ENCODE measurements at regions not wholly inside any gene's neighbourhood (a gene's known extent, or its start where the extent isn't known, plus 50 kb on each side); places are given as distances from the start of the nearest gene placed in this dataset.

- H3K9me3 Mint-ChIP-seq, result no peaks in the 10 kb centered on the region
- CTCF ChIA-PET, result interaction anchor here (0.6 to 6.5 kb wide), 4 partner anchors 100 to 757 kb away, joined by 3 to 58 read pairs (median 4); no protein-coding TSS in a partner anchor
- H3K36me3 Mint-ChIP-seq, result no peaks in the 10 kb centered on the region
- H3K4me1 Mint-ChIP-seq (ENCODE audit: low read depth), result peaks cover 11% of the 10 kb centered on the region
- no peak for DNase-seq
- intact Hi-C loops (cut with micrococcal nuclease), result loop anchor here (10.0 kb wide), 2 partner anchors 396 to 734 kb away; partner anchors contain the start of gene HEBP2
- peaks cover 2% of the 10 kb centered on the region for H3K27me3 Mint-ChIP-seq
- H3K4me3 Mint-ChIP-seq, result no peak overlapping the region
- POLR2A ChIA-PET, result no interaction called here
- H3K27ac Mint-ChIP-seq, result no peak overlapping the region
Observed at GRCh38 chr6:138008791-138009190, 98.4 kb downstream of the PERP start.

GRCh38 chr6:138011413-138011812, 95.8 kb downstream of the PERP start:
- H3K27ac Mint-ChIP-seq, result no peak overlapping the region
- intact Hi-C loops (cut with micrococcal nuclease), result no loop called here
- ChIA-PET POLR2A (no interaction called here), CTCF (no interaction called here)
- no peak overlapping the region for H3K4me3 Mint-ChIP-seq
- H3K36me3 Mint-ChIP-seq, result no peaks in the 10 kb centered on the region
- DNase-seq, result no peak
- no peaks in the 10 kb centered on the region for H3K27me3 Mint-ChIP-seq
- no peaks in the 10 kb centered on the region for H3K4me1 Mint-ChIP-seq (ENCODE audit: low read depth)
- H3K9me3 Mint-ChIP-seq, result no peaks in the 10 kb centered on the region

GRCh38 chr6:138012682-138013081, 94.5 kb downstream of the PERP start:
- Mint-ChIP-seq H3K9me3 (no peaks in the 10 kb centered on the region), H3K36me3 (no peaks in the 10 kb centered on the region), H3K27me3 (no peaks in the 10 kb centered on the region), H3K4me3 (no peak overlapping the region), H3K4me1 (ENCODE audit: low read depth) (no peaks in the 10 kb centered on the region), H3K27ac (no peak overlapping the region)
- no peak for DNase-seq
- POLR2A ChIA-PET, result no interaction called here
- CTCF ChIA-PET, result interaction anchor here (0.9 to 1.4 kb wide), 2 partner anchors 10 to 12 kb away, joined by 4 to 5 read pairs; no protein-coding TSS in a partner anchor
- intact Hi-C loops (cut with micrococcal nuclease), result no loop called here

DNA sequence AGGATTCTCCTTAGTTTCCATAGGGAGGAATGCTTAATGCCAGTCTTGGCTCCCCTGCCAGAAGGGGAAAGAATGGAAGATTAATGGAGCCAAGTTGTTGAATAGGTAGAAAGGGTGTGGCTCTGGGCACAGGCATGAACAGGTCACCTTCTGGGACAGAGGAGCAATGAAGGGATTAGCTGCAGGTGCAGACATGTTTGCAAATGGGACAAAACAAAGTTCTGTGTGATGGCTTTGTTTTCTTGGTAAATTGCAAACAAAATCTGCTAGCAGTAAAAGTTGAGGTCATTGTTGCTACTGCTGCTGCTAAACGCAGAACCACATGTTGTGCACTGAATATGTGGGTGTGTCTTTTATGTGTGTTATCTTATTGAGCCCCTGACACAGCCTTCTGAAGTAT, 93.3 kb downstream of the PERP start:
- H3K27ac Mint-ChIP-seq, result no peak overlapping the region
- POLR2A ChIA-PET, result no interaction called here
- intact Hi-C loops (cut with micrococcal nuclease), result no loop called here
- H3K4me1 Mint-ChIP-seq (ENCODE audit: low read depth), result no peaks in the 10 kb centered on the region
- no peaks in the 10 kb centered on the region for H3K27me3 Mint-ChIP-seq
- DNase-seq, result no peak
- H3K36me3 Mint-ChIP-seq, result no peaks in the 10 kb centered on the region
- H3K4me3 Mint-ChIP-seq, result no peak overlapping the region
- CTCF ChIA-PET, result no interaction called here
- no peaks in the 10 kb centered on the region for H3K9me3 Mint-ChIP-seq

- POLR2A ChIA-PET, result no interaction called here
Observed at GRCh38 chr6:138017166-138017757, 90.0 kb downstream of the PERP start.

GRCh38 chr6:138018297-138018696, 88.9 kb downstream of the PERP start:
- CTCF ChIA-PET, result no interaction called here

More at GRCh38 chr6:138017166-138017757, 90.0 kb downstream of the PERP start:
- H3K9me3 Mint-ChIP-seq, result no peaks in the 10 kb centered on the region
- CTCF ChIA-PET, result interaction anchor here (1.9 kb wide), 1 partner anchor 10 kb away, joined by 14 read pairs; no protein-coding TSS in a partner anchor
- H3K4me1 Mint-ChIP-seq (ENCODE audit: low read depth), result no peaks in the 10 kb centered on the region
- H3K27me3 Mint-ChIP-seq, result no peaks in the 10 kb centered on the region
- no peak for DNase-seq
- intact Hi-C loops (cut with micrococcal nuclease), result no loop called here
- no peaks in the 10 kb centered on the region for H3K36me3 Mint-ChIP-seq
- no peak overlapping the region for H3K27ac Mint-ChIP-seq
- H3K4me3 Mint-ChIP-seq, result no peak overlapping the region

GRCh38 chr6:138025528-138025978, 81.7 kb downstream of the PERP start:
- no peak for DNase-seq
- intact Hi-C loops (cut with micrococcal nuclease), result no loop called here
- Mint-ChIP-seq H3K4me3 (no peak overlapping the region), H3K9me3 (no peaks in the 10 kb centered on the region), H3K36me3 (no peaks in the 10 kb centered on the region), H3K27ac (no peak overlapping the region), H3K4me1 (ENCODE audit: low read depth) (no peaks in the 10 kb centered on the region), H3K27me3 (peaks cover 6% of the 10 kb centered on the region)
- ChIA-PET CTCF (interaction anchor here (1.2 kb wide), 1 partner anchor 24 kb away, joined by 3 read pairs; no protein-coding TSS in a partner anchor), POLR2A (no interaction called here)

More at GRCh38 chr6:138018297-138018696, 88.9 kb downstream of the PERP start:
- POLR2A ChIA-PET, result no interaction called here
- no peak overlapping the region for H3K4me3 Mint-ChIP-seq
- H3K27me3 Mint-ChIP-seq, result no peaks in the 10 kb centered on the region
- no peaks in the 10 kb centered on the region for H3K36me3 Mint-ChIP-seq
- no peaks in the 10 kb centered on the region for H3K4me1 Mint-ChIP-seq (ENCODE audit: low read depth)
- no peak overlapping the region for H3K27ac Mint-ChIP-seq
- H3K9me3 Mint-ChIP-seq, result no peaks in the 10 kb centered on the region
- no peak for DNase-seq
- intact Hi-C loops (cut with micrococcal nuclease), result no loop called here

DNA sequence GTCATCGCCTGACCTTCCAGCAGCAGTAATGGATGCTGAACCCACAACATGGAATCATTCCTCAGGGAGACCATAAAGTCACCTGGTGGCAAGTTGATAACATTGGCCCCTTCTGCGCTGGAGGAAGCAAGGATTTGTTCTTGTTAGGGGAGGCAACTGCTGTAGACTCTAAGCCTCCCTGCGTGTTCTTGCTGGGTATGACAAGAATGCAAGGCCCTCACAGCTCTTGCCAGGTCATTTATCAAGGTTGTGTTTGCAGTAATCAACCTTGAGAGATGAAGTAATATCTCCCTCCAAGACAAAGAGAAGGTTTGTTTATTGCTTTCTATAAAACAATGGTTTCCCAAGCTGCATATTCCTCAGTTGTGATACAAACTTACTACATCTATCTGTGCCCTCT, 80.9 kb downstream of the PERP start:
- H3K9me3 Mint-ChIP-seq, result no peaks in the 10 kb centered on the region
- ChIA-PET CTCF (no interaction called here), POLR2A (no interaction called here)
- peaks cover 6% of the 10 kb centered on the region for H3K27me3 Mint-ChIP-seq
- no peak overlapping the region for H3K27ac Mint-ChIP-seq
- H3K36me3 Mint-ChIP-seq, result no peaks in the 10 kb centered on the region
- DNase-seq, result no peak
- intact Hi-C loops (cut with micrococcal nuclease), result no loop called here
- H3K4me3 Mint-ChIP-seq, result no peak overlapping the region
- H3K4me1 Mint-ChIP-seq (ENCODE audit: low read depth), result no peaks in the 10 kb centered on the region

DNA sequence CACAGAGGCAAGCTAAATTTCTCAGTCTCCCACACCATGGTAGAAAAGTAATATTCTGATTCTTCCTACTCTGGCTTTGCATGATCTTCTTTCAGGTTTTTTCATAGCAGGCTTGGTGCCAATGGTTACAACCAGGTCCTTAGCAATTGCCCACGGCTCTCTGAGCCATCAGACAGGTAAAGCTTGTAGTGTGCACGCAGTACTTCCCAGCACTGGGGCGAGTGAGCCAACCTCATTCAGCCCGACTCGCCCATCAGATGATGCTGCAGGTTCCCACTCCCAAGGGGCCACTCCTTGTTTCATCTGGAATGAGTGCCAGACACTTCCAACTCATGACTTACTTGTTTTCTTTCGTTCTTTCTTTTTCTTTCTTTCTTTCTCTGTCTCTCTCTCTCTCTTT, 78.3 kb downstream of the PERP start:
- ChIA-PET POLR2A (no interaction called here), CTCF (no interaction called here)
- H3K27me3 Mint-ChIP-seq, result peaks cover 6% of the 10 kb centered on the region
- no peaks in the 10 kb centered on the region for H3K9me3 Mint-ChIP-seq
- intact Hi-C loops (cut with micrococcal nuclease), result no loop called here
- no peaks in the 10 kb centered on the region for H3K4me1 Mint-ChIP-seq (ENCODE audit: low read depth)
- DNase-seq, result no peak
- no peak overlapping the region for H3K4me3 Mint-ChIP-seq
- no peak overlapping the region for H3K27ac Mint-ChIP-seq
- no peaks in the 10 kb centered on the region for H3K36me3 Mint-ChIP-seq

GRCh38 chr6:138030872-138031271, 76.3 kb downstream of the PERP start:
- no peak for DNase-seq
- Mint-ChIP-seq H3K36me3 (no peaks in the 10 kb centered on the region), H3K27ac (no peak overlapping the region), H3K4me1 (ENCODE audit: low read depth) (no peaks in the 10 kb centered on the region), H3K27me3 (peaks cover 10% of the 10 kb centered on the region), H3K9me3 (no peaks in the 10 kb centered on the region), H3K4me3 (no peak overlapping the region)
- intact Hi-C loops (cut with micrococcal nuclease), result no loop called here
- ChIA-PET CTCF (no interaction called here), POLR2A (no interaction called here)

GRCh38 chr6:138031417-138031816, 75.8 kb downstream of the PERP start:
- DNase-seq, result no peak
- Mint-ChIP-seq H3K36me3 (no peaks in the 10 kb centered on the region), H3K4me1 (ENCODE audit: low read depth) (no peaks in the 10 kb centered on the region), H3K4me3 (no peak overlapping the region), H3K27me3 (peaks cover 10% of the 10 kb centered on the region), H3K27ac (no peak overlapping the region), H3K9me3 (no peaks in the 10 kb centered on the region)
- CTCF ChIA-PET, result no interaction called here
- POLR2A ChIA-PET, result no interaction called here
- intact Hi-C loops (cut with micrococcal nuclease), result no loop called here

- no peaks in the 10 kb centered on the region for H3K4me1 Mint-ChIP-seq (ENCODE audit: low read depth)
- H3K36me3 Mint-ChIP-seq, result no peaks in the 10 kb centered on the region
- intact Hi-C loops (cut with micrococcal nuclease), result no loop called here
- POLR2A ChIA-PET, result no interaction called here
- no peak overlapping the region for H3K4me3 Mint-ChIP-seq
- CTCF ChIA-PET, result interaction anchor here (1.0 kb wide), 2 partner anchors 84 to 486 kb away, joined by 3 to 4 read pairs; no protein-coding TSS in a partner anchor
- no peaks in the 10 kb centered on the region for H3K9me3 Mint-ChIP-seq
- no peak for DNase-seq
- H3K27ac Mint-ChIP-seq, result no peak overlapping the region
- peaks cover 6% of the 10 kb centered on the region for H3K27me3 Mint-ChIP-seq
Observed at GRCh38 chr6:138031850-138032249, 75.4 kb downstream of the PERP start.

DNA sequence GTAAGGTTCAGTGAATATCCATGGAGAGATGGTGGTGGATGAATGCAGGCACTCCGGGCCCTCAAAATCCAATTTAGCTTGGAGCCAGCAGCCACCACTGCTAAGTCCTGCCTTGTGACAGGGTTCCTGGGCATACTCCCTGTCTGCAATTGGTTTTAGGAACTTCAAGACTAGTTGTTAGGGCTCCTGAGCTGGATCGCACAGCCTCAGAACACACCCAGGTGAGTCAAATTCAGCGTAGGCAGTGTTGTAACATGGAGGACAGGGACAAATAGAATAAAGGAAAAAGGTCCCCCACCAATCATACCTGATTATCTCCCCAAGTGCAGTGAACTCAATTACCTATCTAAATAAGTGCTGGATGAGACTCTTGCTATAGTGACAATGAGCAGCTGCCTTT, 74.6 kb downstream of the PERP start:
- no peaks in the 10 kb centered on the region for H3K9me3 Mint-ChIP-seq
- intact Hi-C loops (cut with micrococcal nuclease), result no loop called here
- no peaks in the 10 kb centered on the region for H3K4me1 Mint-ChIP-seq (ENCODE audit: low read depth)
- POLR2A ChIA-PET, result no interaction called here
- no peaks in the 10 kb centered on the region for H3K36me3 Mint-ChIP-seq
- no peak overlapping the region for H3K27ac Mint-ChIP-seq
- peaks cover 5% of the 10 kb centered on the region for H3K27me3 Mint-ChIP-seq
- DNase-seq, result no peak
- no peak overlapping the region for H3K4me3 Mint-ChIP-seq
- CTCF ChIA-PET, result interaction anchor here (1.0 to 1.6 kb wide), 4 partner anchors 26 to 486 kb away, joined by 3 to 8 read pairs (median 5); no protein-coding TSS in a partner anchor
